ENCODE measurements at regions not wholly inside any gene's neighbourhood (a gene's known extent, or its start where the extent isn't known, plus 50 kb on each side); places are given as distances from the start of the nearest gene placed in this dataset.

GRCh38 chr10:100661520-100661919 is 83.9 kb upstream of the PAX2 start:
- TF ChIP-seq CTCF (IDR thresholded peaks at IDR 0.05): no peak
- TF ChIP-seq ZFX (IDR thresholded peaks at IDR 0.05; ENCODE audit: borderline replicate concordance): no peak
